GM21360 (cell line): ENCODE measurements at regions not wholly inside any gene's neighbourhood (a gene's known extent, or its start where the extent isn't known, plus 50 kb on each side); places are given as distances from the start of the nearest gene placed in this dataset.

ENCODE experiments used
- ATAC-seq: cut with Tn5 transposase; IDR thresholded peaks from one replicate; pipeline ENCODE4 v1.9.1; 2021; ENCODE audit warnings: mild to moderate bottlenecking, moderate library complexity; ENCODE audit not compliant: unreplicated experiment

DNA sequence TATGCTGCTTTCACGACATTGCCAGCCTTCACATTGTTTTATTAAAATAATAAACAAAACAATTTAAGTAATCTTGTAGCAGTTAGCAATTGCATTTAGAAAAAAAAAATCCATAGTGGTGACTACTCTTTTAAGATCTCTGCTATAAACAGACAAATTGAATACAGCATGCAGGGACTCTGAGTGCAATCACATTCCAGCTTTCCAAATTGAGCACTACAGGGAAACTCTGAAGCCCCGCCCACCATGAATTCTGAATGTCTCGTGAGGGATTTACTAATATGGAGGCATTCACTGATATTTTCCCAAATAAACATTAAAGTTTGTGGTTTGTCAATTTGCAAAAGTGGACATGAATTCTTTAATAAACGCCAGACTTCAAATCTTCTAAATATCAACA is 698.8 kb downstream of the LIG4 start:
- ATAC-seq: no peak

GRCh38 chr13:107512551-107512950 is 702.8 kb downstream of the LIG4 start:
- ATAC-seq: no peak

- ATAC-seq: no peak
These were observed 717.7 kb downstream of the LIG4 start for GRCh38 chr13:107497661-107498060.

- no peak for ATAC-seq
These were observed 722.1 kb downstream of the LIG4 start for GRCh38 chr13:107493266-107493665.

- ATAC-seq: no peak
These were observed 732.6 kb downstream of the LIG4 start for GRCh38 chr13:107482688-107483087.

GRCh38 chr13:107480130-107480529 is 735.2 kb downstream of the LIG4 start:
- no peak for ATAC-seq

DNA sequence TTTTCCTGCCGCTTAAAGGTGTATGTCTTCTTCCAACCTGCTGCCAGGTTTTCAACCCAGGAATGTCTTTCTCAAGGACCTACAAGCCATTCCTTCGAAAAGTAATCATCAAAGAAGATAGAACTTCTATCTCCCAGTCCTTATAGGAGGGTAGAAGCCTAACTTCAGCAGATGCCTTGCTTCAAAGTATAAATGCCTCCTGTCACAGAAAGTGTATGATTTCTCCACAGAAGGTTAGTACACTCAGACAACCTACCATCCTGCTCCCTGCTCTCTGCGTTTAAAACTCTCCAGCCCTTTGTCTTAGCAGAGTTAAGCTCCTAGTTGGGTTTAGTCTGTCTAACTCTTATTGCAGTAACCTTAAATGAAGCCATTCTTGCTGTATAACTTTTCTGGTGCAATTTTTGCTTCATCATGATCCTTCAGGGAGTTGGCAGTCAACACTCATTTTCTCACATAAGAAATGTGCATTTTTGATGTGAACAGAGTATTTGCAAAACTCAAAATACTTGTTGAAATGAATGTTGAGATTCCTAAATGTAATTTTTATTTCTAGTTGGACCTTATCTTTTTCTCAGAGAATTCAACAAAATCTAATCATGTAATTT is 737.5 kb downstream of the LIG4 start:
- no peak for ATAC-seq

DNA sequence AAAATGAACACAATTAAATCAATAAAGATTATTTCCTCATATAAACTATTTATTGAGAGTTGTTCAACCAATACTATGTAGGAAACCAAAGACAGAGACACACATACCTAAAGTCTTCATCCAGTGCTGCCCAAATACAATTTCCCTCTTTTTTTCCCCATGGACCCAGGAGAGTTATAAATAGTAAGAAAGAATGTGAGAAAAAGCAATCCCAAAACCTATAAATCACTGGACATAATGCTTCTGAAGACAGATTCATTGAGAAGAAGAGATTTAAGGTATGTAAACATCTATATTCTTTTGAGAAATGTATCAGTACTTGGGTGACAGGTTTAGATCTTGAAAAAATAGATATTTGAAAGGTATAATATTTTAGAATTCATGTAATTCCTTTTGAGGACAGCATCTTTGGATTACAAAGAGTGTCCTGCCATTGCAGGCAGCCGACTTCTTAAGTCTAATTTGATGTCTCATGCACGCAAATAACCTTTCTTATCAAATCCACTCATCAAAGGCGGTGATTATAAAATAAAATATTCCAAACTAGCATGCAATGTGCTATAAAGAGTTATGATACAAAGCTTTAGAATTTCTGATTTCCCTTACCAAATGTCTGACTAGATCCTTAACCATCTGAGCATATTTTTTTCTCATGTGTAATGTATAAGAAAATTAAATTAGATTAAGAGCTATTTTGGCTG is 739.4 kb downstream of the LIG4 start:
- ATAC-seq: no peak

DNA sequence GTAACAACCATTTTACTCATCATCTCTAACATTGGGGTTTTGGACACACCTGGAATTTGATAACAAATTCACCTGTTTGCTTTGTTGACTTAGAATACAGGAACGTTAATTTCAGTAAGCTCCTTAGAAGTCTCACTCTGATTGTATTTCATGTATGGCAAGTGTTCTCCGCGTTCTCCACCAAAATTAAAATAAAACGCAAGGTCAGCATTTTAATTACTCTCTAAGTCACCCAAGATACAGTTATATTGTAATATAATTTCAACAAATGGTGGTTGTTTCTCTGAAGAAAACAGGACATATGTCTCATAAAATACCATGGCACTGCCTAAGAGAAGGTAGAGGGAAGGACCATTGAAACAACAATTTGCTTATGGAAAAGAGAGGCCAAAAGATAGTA is 742.1 kb downstream of the LIG4 start:
- no peak for ATAC-seq

DNA sequence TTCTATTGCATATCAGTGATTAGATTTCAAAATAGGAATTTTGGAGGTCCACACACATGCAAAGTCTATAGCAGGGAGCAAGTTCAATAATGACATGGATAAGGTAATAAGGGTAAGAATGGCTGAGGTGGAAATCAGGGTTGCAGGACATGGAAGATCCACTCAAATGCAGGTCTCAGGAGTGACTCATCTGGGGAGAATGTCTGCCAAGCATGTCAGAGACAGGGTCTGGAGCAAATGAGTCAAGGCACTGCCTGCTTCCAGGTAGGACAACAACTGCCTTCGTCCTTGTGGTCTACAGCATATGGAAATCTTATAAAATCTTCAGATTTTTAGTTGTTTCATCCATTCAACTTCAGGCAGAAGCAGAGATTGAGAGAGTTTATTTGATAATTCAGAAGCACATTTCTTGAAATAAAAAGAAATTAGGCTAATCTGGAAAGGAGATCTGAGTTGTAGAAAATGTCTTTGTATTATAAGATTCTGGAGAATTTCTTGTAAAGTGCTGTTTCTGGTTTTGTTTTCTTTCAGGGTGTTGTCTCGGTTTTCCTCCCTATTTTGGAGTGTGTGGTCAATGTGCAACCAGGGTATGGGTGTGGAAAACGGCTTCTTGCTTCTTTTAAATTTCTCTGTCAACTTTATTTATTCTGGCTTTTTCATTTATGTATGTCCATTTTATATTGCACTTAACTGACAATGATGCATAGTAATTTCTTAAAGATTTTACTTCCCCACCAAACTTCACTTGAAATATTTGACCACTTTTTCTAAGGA is 748.8 kb downstream of the LIG4 start:
- ATAC-seq: no peak

GRCh38 chr13:107462501-107462900 is 752.8 kb downstream of the LIG4 start:
- ATAC-seq: no peak

- no peak for ATAC-seq
These were observed 753.6 kb downstream of the LIG4 start for GRCh38 chr13:107461751-107462150.

DNA sequence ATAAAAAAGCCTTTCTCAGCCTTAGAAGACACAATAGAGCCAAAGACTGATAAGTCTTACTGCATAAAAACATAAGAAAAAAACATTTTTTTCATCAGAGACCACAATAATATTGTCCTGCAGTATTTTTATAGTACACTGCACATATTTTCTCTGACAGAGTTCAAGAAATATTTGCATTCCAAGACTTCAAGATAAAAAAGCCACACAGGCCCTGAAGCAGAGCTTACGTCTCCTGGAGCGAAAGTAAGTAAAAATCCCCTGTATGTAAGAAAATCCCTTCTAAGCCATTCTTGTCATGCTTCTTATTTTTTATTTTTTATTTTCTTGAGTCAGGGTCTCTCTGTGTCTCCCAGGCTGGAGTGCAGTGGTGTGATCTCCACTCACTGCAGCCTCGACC is 755.9 kb downstream of the LIG4 start:
- ATAC-seq: no peak

- no peak for ATAC-seq
These were observed 757.1 kb downstream of the LIG4 start for GRCh38 chr13:107458269-107458668.

DNA sequence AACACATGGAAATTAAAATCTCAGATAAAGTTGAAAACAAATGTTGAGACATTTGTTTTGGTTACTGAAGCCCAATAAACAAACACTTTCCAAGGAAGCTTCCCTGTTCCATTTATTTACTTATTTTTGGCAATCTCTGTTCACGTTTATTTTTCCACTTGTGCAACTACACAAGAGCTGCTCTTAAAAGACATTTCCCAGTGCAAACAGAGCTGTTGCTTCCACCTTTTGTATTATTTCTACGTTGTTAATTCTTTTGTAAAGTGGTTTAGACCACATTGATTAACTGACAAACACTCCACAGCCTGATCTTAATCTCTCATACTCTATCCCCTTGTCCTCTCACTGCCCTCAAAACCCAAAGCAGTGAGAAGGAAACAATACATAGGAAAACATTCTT is 757.6 kb downstream of the LIG4 start:
- no peak for ATAC-seq

DNA sequence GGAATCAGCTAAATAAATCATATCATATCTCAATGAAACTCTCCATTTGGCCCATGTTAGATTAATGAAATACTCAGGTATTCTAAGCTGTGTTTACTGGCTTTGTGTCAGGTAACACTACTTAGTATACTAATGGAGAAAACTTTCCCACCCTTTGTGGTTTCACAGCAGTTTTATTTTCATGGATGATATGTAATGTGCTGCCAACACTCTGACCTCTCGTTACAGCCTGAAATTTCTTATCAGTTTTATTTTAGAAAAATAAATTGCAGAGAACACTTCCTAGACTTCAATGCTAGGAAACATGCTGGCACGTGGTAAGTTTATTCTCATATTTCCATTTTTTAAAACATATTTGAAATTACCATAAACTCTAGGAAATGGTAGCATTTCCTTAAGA is 758.9 kb downstream of the LIG4 start:
- ATAC-seq: no peak

- no peak for ATAC-seq
These were observed 762.5 kb downstream of the LIG4 start for GRCh38 chr13:107452833-107453232.

DNA sequence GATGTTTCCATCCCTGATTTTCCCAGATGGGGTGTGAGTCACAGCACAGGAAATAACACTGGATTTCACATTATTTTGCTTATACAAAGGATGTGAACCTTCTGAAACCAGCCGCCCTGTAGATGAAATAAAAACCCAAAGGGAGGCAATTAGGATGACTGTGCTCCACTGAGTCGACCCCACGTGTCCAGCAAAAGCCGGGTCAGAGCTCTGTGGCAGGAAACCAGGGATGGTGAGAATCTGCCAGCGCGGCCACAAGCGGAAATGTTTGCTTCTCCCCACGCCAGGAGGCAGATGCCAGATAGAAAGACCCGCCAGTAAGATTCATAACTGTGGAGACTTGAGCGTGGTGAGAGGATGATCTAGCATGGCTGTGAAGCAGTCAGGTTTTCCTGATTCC is 764.4 kb downstream of the LIG4 start:
- ATAC-seq: no peak

GRCh38 chr13:107450431-107450830 is 764.9 kb downstream of the LIG4 start:
- ATAC-seq: no peak

- no peak for ATAC-seq
These were observed 767.7 kb downstream of the LIG4 start for GRCh38 chr13:107447591-107447990.

GRCh38 chr13:107441279-107441678 is 774.1 kb downstream of the LIG4 start:
- no peak for ATAC-seq

GRCh38 chr13:107438251-107438650 is 777.1 kb downstream of the LIG4 start:
- ATAC-seq: no peak
